ENCODE measurements at regions not wholly inside any gene's neighbourhood (a gene's known extent, or its start where the extent isn't known, plus 50 kb on each side); places are given as distances from the start of the nearest gene placed in this dataset.

GRCh38 chrX:39900777-39901170 is 197.0 kb downstream of the BCOR start:
- Histone ChIP-seq H3K27me3 (replicated peaks; ENCODE audit: control insufficient read depth, insufficient read depth, low read length, poor library complexity, severe bottlenecking) (no peaks in the 10 kb centered on the region), H3K4me3 (ENCODE audit: insufficient read depth, low read depth, low read length, poor library complexity, severe bottlenecking) (no peak overlapping the region), H3K9me3 (ENCODE audit: control insufficient read depth, low read length) (no peaks in the 10 kb centered on the region), H3K27ac (ENCODE audit: insufficient read depth, low read length, poor library complexity, severe bottlenecking) (no peak overlapping the region), H3K36me3 (ENCODE audit: control insufficient read depth, insufficient read depth, low read length) (no peaks in the 10 kb centered on the region), H3K4me1 (ENCODE audit: control insufficient read depth, insufficient read depth, low read length, poor library complexity, severe bottlenecking) (no peaks in the 10 kb centered on the region)
- DNase-seq: no peak

- no peak overlapping the region for H3K27ac ChIP-seq (ENCODE audit: insufficient read depth, low read length, poor library complexity, severe bottlenecking)
- no peak overlapping the region for H3K4me3 ChIP-seq (ENCODE audit: insufficient read depth, low read depth, low read length, poor library complexity, severe bottlenecking)
- H3K4me1 ChIP-seq (ENCODE audit: control insufficient read depth, insufficient read depth, low read length, poor library complexity, severe bottlenecking): no peaks in the 10 kb centered on the region
- H3K36me3 ChIP-seq (ENCODE audit: control insufficient read depth, insufficient read depth, low read length): no peaks in the 10 kb centered on the region
- H3K9me3 ChIP-seq (ENCODE audit: control insufficient read depth, low read length): no peaks in the 10 kb centered on the region
- H3K27me3 ChIP-seq (replicated peaks; ENCODE audit: control insufficient read depth, insufficient read depth, low read length, poor library complexity, severe bottlenecking): no peaks in the 10 kb centered on the region
- DNase-seq: no peak
Observed at GRCh38 chrX:39903343-39903742, 194.4 kb downstream of the BCOR start.

- no peaks in the 10 kb centered on the region for H3K27me3 ChIP-seq (replicated peaks; ENCODE audit: control insufficient read depth, insufficient read depth, low read length, poor library complexity, severe bottlenecking)
- H3K27ac ChIP-seq (ENCODE audit: insufficient read depth, low read length, poor library complexity, severe bottlenecking): no peak overlapping the region
- H3K4me3 ChIP-seq (ENCODE audit: insufficient read depth, low read depth, low read length, poor library complexity, severe bottlenecking): no peak overlapping the region
- no peaks in the 10 kb centered on the region for H3K36me3 ChIP-seq (ENCODE audit: control insufficient read depth, insufficient read depth, low read length)
- H3K9me3 ChIP-seq (ENCODE audit: control insufficient read depth, low read length): no peaks in the 10 kb centered on the region
- DNase-seq: no peak
- H3K4me1 ChIP-seq (ENCODE audit: control insufficient read depth, insufficient read depth, low read length, poor library complexity, severe bottlenecking): no peaks in the 10 kb centered on the region
Observed at GRCh38 chrX:39903937-39904336, 193.8 kb downstream of the BCOR start.

- H3K27me3 ChIP-seq (replicated peaks; ENCODE audit: control insufficient read depth, insufficient read depth, low read length, poor library complexity, severe bottlenecking): no peaks in the 10 kb centered on the region
- H3K4me3 ChIP-seq (ENCODE audit: insufficient read depth, low read depth, low read length, poor library complexity, severe bottlenecking): no peak overlapping the region
- H3K27ac ChIP-seq (ENCODE audit: insufficient read depth, low read length, poor library complexity, severe bottlenecking): no peak overlapping the region
- no peak for DNase-seq
- no peaks in the 10 kb centered on the region for H3K9me3 ChIP-seq (ENCODE audit: control insufficient read depth, low read length)
- no peaks in the 10 kb centered on the region for H3K36me3 ChIP-seq (ENCODE audit: control insufficient read depth, insufficient read depth, low read length)
- no peaks in the 10 kb centered on the region for H3K4me1 ChIP-seq (ENCODE audit: control insufficient read depth, insufficient read depth, low read length, poor library complexity, severe bottlenecking)
Observed at GRCh38 chrX:39904816-39905537, 192.8 kb downstream of the BCOR start.

GRCh38 chrX:39905538-39905891 is 192.2 kb downstream of the BCOR start:
- Histone ChIP-seq H3K9me3 (ENCODE audit: control insufficient read depth, low read length) (no peaks in the 10 kb centered on the region), H3K27me3 (replicated peaks; ENCODE audit: control insufficient read depth, insufficient read depth, low read length, poor library complexity, severe bottlenecking) (no peaks in the 10 kb centered on the region), H3K4me3 (ENCODE audit: insufficient read depth, low read depth, low read length, poor library complexity, severe bottlenecking) (no peak overlapping the region), H3K36me3 (ENCODE audit: control insufficient read depth, insufficient read depth, low read length) (no peaks in the 10 kb centered on the region), H3K27ac (ENCODE audit: insufficient read depth, low read length, poor library complexity, severe bottlenecking) (no peak overlapping the region), H3K4me1 (ENCODE audit: control insufficient read depth, insufficient read depth, low read length, poor library complexity, severe bottlenecking) (no peaks in the 10 kb centered on the region)
- DNase-seq: no peak

- DNase-seq: no peak
- no peaks in the 10 kb centered on the region for H3K9me3 ChIP-seq (ENCODE audit: control insufficient read depth, low read length)
- no peaks in the 10 kb centered on the region for H3K36me3 ChIP-seq (ENCODE audit: control insufficient read depth, insufficient read depth, low read length)
- H3K27ac ChIP-seq (ENCODE audit: insufficient read depth, low read length, poor library complexity, severe bottlenecking): no peak overlapping the region
- no peaks in the 10 kb centered on the region for H3K4me1 ChIP-seq (ENCODE audit: control insufficient read depth, insufficient read depth, low read length, poor library complexity, severe bottlenecking)
- no peaks in the 10 kb centered on the region for H3K27me3 ChIP-seq (replicated peaks; ENCODE audit: control insufficient read depth, insufficient read depth, low read length, poor library complexity, severe bottlenecking)
- H3K4me3 ChIP-seq (ENCODE audit: insufficient read depth, low read depth, low read length, poor library complexity, severe bottlenecking): no peak overlapping the region
Observed at GRCh38 chrX:39905946-39906345, 191.8 kb downstream of the BCOR start.

- Histone ChIP-seq H3K4me1 (ENCODE audit: control insufficient read depth, insufficient read depth, low read length, poor library complexity, severe bottlenecking) (no peaks in the 10 kb centered on the region), H3K27me3 (replicated peaks; ENCODE audit: control insufficient read depth, insufficient read depth, low read length, poor library complexity, severe bottlenecking) (no peaks in the 10 kb centered on the region), H3K36me3 (ENCODE audit: control insufficient read depth, insufficient read depth, low read length) (no peaks in the 10 kb centered on the region), H3K27ac (ENCODE audit: insufficient read depth, low read length, poor library complexity, severe bottlenecking) (no peak overlapping the region), H3K4me3 (ENCODE audit: insufficient read depth, low read depth, low read length, poor library complexity, severe bottlenecking) (no peak overlapping the region), H3K9me3 (ENCODE audit: control insufficient read depth, low read length) (no peaks in the 10 kb centered on the region)
- no peak for DNase-seq
Observed at GRCh38 chrX:39907964-39908661, 189.6 kb downstream of the BCOR start.

- Histone ChIP-seq H3K4me1 (ENCODE audit: control insufficient read depth, insufficient read depth, low read length, poor library complexity, severe bottlenecking) (no peaks in the 10 kb centered on the region), H3K36me3 (ENCODE audit: control insufficient read depth, insufficient read depth, low read length) (no peaks in the 10 kb centered on the region), H3K27ac (ENCODE audit: insufficient read depth, low read length, poor library complexity, severe bottlenecking) (no peak overlapping the region), H3K27me3 (replicated peaks; ENCODE audit: control insufficient read depth, insufficient read depth, low read length, poor library complexity, severe bottlenecking) (no peaks in the 10 kb centered on the region), H3K9me3 (ENCODE audit: control insufficient read depth, low read length) (no peaks in the 10 kb centered on the region), H3K4me3 (ENCODE audit: insufficient read depth, low read depth, low read length, poor library complexity, severe bottlenecking) (no peak overlapping the region)
- DNase-seq: no peak
Observed at GRCh38 chrX:39909996-39910395, 187.8 kb downstream of the BCOR start.

- Histone ChIP-seq H3K36me3 (ENCODE audit: control insufficient read depth, insufficient read depth, low read length) (no peaks in the 10 kb centered on the region), H3K27ac (ENCODE audit: insufficient read depth, low read length, poor library complexity, severe bottlenecking) (no peak overlapping the region), H3K4me3 (ENCODE audit: insufficient read depth, low read depth, low read length, poor library complexity, severe bottlenecking) (no peak overlapping the region), H3K27me3 (replicated peaks; ENCODE audit: control insufficient read depth, insufficient read depth, low read length, poor library complexity, severe bottlenecking) (no peaks in the 10 kb centered on the region), H3K4me1 (ENCODE audit: control insufficient read depth, insufficient read depth, low read length, poor library complexity, severe bottlenecking) (no peaks in the 10 kb centered on the region), H3K9me3 (ENCODE audit: control insufficient read depth, low read length) (no peaks in the 10 kb centered on the region)
- DNase-seq: no peak
Observed at GRCh38 chrX:39910651-39911050, 187.1 kb downstream of the BCOR start.

- Histone ChIP-seq H3K4me1 (ENCODE audit: control insufficient read depth, insufficient read depth, low read length, poor library complexity, severe bottlenecking) (no peaks in the 10 kb centered on the region), H3K4me3 (ENCODE audit: insufficient read depth, low read depth, low read length, poor library complexity, severe bottlenecking) (no peak overlapping the region), H3K36me3 (ENCODE audit: control insufficient read depth, insufficient read depth, low read length) (no peaks in the 10 kb centered on the region), H3K27me3 (replicated peaks; ENCODE audit: control insufficient read depth, insufficient read depth, low read length, poor library complexity, severe bottlenecking) (no peaks in the 10 kb centered on the region), H3K27ac (ENCODE audit: insufficient read depth, low read length, poor library complexity, severe bottlenecking) (no peak overlapping the region), H3K9me3 (ENCODE audit: control insufficient read depth, low read length) (no peaks in the 10 kb centered on the region)
- no peak for DNase-seq
Observed at GRCh38 chrX:39911278-39911897, 186.4 kb downstream of the BCOR start.
